ENCODE measurements at regions not wholly inside any gene's neighbourhood (a gene's known extent, or its start where the extent isn't known, plus 50 kb on each side); places are given as distances from the start of the nearest gene placed in this dataset.

- DNase-seq: no peak
These were observed 50.4 kb downstream of the RUSC2 start for GRCh38 chr9:35540315-35540714.

- DNase-seq: no peak
These were observed 56.9 kb downstream of the RUSC2 start for GRCh38 chr9:35546853-35547252.

- no peak for DNase-seq
These were observed 57.1 kb upstream of the TESK1 start for GRCh38 chr9:35547889-35548418.

GRCh38 chr9:35548571-35548970 is 56.5 kb upstream of the TESK1 start:
- DNase-seq: no peak

GRCh38 chr9:35549441-35549840 is 55.6 kb upstream of the TESK1 start:
- DNase-seq: no peak

GRCh38 chr9:35552376-35552775 is 52.7 kb upstream of the TESK1 start:
- no peak for DNase-seq

DNA sequence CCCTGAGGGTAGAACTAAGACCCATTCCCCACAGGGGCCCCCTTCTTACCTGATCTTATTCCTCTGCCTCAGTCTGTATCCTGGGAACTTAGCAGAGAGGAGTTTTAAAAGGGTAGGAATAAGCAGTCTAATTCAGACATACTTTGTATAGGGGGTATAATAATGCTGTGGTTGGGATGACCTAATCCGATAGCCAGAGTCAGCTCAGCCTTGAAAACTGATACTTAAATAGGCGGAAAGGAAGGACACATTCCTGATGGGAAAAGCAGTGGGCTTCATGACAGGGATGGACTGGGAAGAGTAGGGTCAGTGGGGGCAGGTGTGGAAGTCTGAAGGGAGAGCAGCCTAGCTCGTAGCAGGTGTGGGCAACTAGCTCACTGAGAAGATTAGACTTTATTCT is 52.2 kb upstream of the TESK1 start:
- no peak for DNase-seq

GRCh38 chr9:35553670-35554543 is 51.2 kb upstream of the TESK1 start:
- peak; percentile 43 for DNase-seq

DNA sequence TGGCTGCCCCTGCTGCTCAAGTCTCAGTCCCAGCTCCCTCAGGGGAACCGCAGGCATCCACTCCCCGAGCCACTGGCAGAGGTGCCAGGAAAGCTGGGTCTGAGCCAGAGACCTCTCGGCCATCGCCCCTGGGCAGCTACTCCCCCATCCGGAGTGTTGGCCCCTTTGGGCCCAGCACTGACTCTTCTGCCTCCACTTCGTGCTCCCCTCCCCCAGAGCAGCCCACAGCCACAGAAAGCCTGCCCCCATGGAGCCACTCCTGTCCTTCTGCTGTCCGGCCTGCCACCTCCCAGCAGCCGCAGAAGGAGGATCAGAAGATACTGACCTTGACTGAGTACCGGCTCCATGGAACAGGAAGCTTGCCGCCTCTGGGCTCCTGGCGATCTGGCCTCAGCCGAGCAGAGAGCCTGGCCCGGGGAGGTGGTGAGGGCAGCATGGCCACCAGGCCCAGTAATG is 49.8 kb upstream of the TESK1 start:
- DNase-seq: no peak

All from CD4-positive, alpha-beta T cell treated with Interleukin-10 for 1 hour (primary cell).